Hematopoietic multipotent progenitor cell (in vitro differentiated cells): ENCODE measurements at regions not wholly inside any gene's neighbourhood (a gene's known extent, or its start where the extent isn't known, plus 50 kb on each side); places are given as distances from the start of the nearest gene placed in this dataset.
"Not testable (repeated sequence)": the region's sequence is repeated elsewhere in the genome, so short reads cannot be mapped to it uniquely, and the experiment has no call there.

ENCODE experiments used
- DNase-seq, 3 donors: peaks; one replicate each; pipeline ENCODE4 v3.0.0-alpha.2; 2011 to 2015; ENCODE audit warnings: low read depth in 2 of 3, low spot score in 2 of 3

DNA sequence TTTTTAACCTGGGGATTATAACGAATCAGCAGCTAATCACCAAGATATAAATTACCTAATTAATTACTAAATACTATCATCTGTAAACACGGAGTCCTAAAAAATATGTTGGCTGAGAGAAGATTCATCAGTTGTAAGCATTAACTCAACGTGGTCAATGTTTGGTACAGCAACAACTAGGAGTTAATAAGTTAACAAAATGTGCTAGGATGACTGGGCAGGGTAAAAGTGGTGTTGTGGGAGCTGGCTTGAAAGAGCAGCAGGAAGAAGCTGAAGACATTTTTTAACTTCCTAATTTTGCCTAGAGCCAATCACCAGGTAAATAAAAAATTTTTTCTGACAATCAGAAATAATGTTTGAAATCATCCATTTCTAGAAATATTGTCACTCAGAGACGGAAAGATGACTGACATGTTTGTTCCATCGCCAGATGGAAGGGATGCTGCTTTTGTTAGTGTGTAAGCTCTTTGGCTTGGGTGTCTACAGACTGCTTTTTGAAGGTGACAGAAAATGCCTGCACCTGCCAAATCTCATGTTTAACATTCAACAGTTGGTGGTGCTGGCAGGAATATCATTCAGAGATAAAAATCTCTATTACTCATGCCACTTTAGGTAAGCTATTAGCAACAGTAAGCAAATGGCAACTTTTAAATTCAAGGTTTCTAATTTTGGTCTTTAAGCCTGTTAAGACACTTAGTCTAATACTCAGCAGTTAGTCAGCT lies 1126.9 kb downstream of the STPG2 start:
- no peak for DNase-seq

DNA sequence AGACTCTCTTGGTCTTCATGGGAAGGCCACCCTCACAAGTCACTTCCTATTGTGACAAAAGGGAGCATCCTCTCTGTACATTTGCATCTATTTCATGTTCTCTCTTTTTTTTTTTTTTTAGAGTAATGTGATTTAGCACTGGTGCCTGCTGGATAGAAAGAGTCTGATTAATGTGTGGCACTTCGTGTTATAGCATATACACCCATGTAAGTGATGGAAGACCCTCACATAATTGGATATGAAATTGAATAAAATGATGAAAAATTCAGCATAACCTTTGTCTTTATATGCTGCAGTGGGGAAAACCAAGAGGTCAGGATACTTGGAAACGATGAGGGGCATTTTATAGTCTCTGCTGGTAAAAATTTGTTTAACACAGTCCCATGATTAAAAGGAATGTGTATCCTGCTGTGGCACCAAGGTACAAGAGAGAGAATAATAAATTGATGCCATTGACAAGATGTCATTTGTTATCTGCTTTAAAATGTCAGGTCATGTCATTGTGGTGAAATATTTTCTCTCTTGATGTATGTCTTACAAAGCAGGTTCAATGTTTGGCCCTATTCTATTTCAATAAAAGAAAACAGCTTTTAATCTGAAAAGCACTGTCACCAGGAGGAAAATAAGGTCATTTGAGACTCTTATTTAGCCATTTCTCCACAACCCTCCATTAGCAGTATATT lies 1115.4 kb downstream of the STPG2 start:
- no peak for DNase-seq

DNA sequence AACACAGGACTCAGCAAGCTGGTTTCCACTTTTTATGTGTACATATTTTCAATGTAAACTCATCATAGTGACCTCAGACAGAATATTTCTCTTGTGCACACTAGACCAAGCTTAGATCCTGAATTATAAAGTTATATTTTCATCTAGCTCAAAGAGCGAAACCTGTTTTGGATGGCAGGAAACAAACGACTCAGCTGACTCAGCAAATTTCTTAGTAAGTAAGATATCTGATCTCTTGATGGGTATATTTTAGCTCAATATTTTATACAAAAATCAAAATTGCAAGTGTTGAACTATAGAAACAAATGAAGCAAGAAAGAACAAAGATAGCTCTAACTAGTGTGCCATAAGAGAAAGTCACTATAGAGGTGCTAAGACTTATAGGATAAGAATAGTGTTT lies 1114.5 kb downstream of the STPG2 start:
- peak in 1 of 3 donors; percentile 20 for DNase-seq

DNA sequence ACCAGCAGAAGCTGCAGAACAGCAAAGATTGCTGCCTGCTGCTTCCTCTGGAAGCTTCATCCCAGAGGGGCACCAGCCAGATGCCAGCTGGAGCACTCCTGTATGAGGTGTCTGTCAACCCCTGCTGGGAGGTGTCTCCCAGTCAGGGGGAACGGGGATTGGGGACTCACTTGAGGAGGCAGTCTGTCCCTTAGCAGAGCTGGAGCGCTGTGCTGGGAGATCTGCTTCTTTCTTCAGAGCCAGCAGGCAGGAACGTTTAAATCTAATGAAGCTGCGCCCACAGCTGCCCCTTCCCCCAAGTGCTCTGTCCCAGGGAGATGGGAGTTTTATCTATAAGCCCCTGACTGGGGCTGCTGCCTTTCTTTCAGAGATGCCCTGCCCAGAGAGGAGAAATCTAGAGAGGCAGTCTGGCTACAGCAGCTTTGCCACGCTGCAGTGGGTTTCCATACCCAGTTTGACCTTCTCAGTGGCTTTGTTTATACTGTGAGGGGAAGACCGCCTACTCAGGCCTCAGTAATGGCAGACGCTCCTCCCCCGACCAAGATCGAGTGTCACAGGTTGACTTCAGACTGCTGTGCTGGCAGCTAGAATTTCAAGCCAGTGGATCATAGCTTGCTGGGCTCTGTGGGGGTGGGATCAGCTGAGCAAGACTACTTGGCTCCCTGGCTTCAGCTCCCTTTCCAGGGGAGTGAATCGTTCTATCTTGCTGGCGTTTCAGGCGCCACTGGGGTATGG lies 1105.7 kb downstream of the STPG2 start:
- DNase-seq: not testable (repeated sequence)

DNA sequence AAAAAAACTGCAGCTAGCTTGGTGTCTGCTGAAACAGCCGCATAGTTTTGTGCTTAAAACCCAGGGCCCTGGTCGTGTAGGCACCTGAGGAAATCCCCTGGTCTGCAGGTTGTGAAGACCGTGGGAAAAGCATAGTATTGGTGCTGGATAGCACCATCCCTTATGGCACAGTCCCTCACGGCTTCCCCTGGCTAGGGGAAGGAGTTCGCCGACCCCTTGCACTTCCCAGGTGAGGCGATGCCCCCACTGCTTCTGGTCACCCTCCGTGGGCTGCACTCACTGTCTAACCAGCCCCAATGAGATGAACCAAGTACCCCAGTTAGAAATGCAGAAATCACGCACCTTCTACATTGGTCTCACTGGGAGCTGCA lies 1105.1 kb downstream of the STPG2 start:
- no peak for DNase-seq

DNA sequence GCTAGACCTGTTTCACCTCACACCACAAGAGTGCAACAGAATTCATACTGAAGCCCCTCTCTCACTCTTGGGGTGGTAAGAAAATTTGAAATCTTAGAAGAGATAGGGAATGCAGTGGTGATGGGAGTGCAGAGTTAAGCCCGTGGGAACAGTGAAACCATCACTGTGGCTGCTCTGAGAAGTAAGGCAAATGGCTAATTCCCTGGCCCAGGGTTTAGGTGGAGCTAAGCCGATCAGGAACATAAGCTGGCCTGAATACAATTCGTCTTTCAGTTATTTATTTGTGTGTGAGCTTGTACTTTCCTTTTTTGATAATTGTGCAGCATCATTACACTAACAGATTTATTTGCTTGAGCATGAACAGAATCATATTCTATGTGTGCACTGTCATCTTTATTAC lies 1070.6 kb downstream of the STPG2 start:
- DNase-seq: no peak

DNA sequence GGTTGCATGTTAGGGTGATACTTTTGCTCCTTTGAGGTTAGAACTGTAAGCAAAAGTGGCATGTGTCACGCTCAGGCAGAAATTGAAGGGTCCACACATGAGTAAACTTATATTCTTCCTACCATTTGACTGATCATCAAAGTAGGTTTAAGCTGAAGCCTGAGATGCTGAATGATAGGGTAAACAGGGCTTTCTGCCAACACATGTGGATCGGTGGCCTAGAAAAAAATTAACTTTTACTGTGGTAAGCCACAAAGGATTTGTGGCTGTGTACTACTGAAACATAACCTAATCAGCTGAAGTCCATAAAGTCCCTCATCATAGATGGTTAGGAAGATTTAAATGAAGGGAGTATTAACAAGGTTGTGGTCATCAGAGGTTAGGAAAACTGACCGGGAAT lies 1070.1 kb downstream of the STPG2 start:
- DNase-seq: peak in 1 of 3 donors; percentile 19

DNA sequence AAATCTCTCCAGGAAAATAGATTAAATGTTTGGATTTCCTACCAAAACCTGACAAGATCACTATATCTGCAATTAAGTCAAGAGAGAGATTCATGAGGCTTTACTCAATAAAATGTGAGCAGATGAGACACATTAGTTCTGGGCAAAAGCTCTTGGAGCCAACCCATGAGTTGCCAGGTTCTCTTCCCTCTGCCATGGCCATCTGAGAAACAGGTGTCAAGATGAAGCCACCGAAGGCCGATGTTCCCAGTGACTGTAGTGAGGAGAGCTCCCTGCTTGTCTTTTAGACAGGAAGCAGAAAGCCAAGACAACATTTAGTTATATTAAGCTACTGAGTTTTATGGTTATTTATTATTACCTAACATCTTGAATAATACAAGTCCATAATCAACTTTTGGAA lies 1068.7 kb downstream of the STPG2 start:
- DNase-seq: no peak

DNA sequence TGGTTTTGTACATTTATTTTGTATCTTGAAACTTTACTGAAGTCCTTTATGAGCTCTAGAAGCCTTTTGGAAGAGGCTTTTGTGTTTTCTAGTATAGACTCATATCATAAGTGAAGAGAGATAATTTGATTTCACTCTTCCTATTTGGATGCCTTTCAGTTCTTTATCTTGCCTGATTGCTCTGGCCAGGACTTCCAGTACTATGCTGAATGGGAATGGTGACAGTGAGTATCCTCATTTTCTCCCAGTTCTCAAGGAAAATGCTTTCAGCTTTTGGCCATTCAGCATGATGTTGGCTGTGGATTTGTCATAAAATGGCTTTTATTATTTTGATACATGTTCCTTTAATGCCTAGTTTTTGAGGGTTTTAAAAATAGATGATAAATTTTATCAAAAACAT lies 1061.3 kb downstream of the STPG2 start:
- DNase-seq: no peak

DNA sequence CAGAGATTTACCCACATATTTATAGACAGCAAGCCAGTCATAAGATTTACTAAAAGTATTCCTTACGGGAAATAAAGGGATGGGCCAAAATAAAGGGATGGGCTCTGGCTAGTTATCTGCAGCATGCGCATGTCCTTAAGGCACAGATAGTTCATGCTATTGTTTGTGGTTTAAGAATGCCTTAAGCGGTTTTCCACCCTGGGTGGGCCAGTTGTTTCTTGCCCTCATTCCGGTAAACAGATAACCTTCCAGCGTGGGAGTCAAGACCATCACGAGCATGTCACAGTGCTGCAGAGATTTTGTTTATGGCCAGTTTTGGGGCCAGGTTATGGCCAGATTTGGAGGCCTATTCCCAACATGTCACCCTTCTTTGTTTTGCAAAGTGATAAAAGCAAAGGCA lies 1046.2 kb downstream of the STPG2 start:
- DNase-seq: not testable (repeated sequence)

DNA sequence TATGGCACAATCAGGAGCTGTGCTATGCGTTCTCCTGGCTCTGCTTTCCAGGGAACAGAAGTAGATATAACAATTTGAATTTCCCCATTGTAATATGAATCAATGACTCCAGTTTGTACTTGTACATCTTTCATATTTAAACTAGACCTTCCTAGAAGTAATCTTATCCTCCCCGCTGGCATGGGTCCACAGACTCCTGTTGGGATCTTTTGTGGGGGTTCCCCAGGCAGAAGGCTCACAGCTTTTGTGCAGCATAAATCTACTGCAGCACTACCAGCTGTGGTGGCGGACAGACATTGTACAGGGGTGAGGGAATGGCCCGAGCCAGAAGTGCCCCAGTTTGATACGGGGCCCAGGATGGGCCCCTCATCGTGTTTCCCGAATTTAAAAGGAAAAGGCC lies 1042.1 kb downstream of the STPG2 start:
- DNase-seq: not testable (repeated sequence)

DNA sequence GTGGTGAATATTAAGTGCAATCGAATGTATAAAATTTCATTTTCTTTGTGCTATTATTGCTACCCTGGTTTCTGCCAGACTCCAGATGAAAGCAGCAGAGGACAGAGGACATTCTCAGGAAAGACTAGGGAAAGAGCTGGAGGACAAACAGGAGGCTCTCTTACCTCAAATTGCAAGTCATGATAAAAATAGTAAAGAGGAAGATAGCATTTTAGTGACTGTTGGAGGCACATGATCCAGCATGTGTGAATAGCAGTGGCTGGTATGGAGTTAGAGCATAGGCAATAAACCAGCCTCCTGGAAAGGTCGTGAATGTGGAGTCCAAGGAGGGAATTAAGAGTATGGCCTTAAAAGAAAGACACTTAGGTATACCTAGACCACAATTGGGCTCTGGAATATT lies 1040.0 kb downstream of the STPG2 start:
- DNase-seq: no peak

DNA sequence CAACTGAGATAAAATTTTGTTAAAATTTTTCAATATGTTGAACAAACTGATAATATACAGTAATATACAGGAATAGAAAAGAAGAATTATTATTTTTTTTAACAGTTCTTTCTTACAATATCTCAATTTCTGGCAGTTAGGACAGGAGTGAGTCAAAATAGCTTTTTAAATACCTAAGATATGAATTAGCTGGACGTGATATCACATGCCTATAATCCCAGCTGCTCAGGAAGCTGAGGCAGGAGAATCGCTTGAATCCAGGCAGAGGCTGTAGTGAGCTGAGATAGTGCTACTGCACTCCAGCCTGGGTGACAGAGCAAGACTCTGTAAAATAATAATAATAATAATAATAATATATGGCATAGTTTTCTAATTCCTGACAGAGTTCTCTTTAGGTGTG lies 1039.3 kb downstream of the STPG2 start:
- DNase-seq: no peak

DNA sequence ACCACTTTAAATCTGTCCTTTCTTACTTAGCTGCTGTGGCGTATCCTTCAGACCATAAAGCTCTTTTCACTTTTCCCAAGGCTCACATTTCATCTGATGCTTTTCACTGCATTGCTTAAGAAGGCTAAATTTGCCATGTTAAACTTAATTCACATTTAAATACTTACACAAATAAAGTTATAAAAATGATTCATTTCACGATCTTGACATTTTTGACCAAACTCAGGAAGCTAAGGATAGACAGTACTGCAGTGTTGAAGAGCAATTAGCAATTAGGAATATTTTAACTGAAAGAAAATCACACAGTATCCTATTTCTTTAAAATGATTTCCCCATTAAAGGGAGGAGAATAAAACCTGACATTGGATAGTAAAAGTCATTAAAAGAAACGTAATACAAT lies 1038.6 kb downstream of the STPG2 start:
- no peak for DNase-seq

DNA sequence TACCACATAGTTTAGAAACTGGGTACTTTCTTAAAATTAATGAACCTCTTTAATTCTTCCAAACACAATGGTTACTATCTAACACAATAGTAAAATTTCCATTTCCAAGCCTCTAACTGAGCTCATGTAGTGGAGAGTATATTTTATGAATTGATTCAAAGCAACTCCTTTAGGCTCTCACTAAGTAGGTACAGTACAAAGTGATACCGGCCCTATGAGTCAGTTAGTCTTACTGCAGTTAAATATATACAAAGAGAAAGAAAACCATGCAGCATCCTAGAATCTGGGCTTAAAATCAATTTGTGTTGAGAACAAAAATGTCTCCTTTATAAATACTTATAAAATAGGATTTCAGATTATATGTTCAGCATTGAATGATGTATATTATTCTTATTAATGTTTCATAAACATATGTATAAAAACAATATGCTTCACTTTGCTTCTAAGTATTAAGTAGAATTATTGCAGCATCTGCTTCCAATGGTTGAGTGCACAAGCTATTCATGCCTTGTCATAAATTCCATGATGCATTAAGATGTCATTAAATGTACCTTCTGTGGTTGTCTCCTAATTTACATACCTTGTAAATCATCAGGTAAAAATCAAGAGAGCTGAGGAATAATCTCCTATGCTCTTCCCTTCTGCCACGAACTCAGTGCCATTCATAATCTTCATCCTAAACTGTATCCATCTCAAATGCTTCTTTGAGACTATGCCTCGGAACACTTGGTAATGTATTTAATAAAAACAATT lies 1037.8 kb downstream of the STPG2 start:
- no peak for DNase-seq

DNA sequence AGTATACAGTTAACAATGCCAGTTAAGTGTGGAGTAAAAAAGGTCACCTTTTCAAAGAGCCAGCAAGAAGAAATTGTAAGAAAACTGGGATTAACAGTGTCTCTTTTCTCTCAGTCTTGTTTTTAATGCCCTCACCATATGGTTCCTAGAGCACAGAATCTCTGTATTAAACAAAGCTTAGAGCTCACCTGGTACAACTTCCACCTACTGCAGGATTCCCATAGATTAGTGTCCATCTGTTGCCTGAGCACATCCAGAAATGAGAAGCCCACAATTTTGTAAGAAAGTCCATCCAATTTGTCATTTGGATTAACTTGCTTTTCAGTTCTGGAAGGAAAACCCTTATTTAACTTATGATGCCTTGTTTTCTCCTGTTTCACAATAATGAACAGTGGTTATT lies 1037.1 kb downstream of the STPG2 start:
- no peak for DNase-seq

DNA sequence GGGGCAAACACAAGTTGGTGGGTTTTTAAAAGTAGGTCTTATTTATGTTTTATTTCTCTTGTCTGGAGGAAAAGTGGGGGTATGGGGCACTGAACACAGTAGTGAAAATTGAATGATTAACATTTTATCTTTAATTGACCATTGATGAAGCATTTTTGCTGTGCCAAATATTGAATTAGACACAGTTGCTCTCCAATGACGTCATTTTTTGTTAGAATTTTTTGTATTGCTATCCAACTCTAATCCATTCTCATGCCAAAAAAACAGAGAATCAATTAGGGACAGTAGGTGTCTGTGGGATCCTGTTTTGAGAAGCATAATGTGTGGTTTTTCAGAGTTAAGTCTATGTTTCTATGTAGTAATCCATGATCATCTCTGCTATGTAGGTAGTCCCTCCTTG lies 1032.8 kb downstream of the STPG2 start:
- no peak for DNase-seq

DNA sequence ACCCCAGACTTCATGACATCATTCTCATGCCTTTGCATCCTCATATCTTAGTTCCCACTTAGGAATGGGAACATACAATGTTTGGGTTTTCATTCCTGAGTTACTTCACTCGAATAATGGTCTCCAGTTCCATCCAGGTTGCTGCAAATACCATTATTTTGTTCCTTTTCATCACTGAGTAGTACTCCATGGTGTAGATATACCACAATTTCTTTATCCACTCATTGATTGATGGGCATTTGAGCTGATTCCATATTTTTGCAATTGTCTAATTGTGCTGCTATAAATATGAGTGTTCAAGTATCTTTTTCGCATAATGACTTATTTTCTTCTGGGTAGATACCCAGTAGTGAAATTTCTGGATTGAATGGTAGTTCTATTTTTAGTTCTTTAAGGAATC lies 1026.8 kb downstream of the STPG2 start:
- no peak for DNase-seq

DNA sequence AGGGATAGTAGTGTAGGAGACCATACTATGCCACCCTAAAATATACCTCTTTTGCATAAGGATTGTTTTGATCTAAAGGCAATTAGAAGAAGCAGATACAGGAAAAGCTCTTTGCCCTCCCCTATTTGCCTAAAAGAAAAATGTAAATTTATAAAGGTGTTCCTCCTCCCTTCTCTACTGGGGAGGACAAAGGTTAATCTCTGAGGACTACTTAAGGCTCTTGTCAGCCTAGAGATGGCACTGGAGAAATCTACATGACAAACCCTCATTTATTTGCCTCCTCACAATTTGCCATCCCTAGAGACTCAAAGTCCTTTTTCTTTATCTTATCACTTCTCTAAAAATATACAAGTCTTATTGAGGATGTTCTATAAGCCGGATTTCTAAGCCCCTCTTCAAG lies 1021.8 kb downstream of the STPG2 start:
- DNase-seq: no peak

DNA sequence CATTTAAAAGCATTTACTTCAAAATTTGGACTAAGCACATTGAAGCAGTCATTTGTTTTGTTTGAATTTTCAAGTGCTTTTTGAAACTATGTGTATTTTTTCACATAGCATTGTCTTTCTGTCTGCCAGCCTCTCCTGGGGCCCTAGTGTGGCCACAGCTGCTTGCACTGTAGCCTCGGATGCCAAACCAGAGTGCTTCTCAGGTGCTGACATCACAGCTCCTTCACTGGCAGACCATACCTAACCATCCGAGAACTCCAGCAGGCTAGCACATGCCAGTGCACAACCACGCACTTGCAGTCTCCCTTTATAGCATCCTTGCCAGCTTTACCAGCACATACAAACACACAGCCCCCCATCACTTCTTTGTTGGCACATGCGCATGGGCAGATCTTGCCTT lies 1019.7 kb downstream of the STPG2 start:
- DNase-seq: no peak

DNA sequence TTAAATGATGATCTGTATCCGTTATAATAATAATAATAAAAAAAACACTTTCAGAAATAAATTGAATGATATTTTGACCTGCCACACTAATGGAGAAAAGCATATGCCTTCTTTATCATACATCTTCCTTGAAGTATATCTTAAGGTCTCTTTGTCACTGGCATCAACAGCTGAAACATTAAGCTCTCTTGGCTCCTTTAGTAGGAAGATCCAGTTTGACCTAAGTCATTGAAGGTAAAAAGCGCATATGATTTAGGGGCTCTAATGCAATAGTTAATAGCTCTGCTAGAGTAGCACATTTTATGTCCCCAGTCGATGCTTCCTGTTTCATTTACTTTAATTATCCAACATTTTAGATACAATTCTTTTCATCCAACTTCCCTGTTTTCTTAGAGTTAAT lies 1010.8 kb downstream of the STPG2 start:
- no peak for DNase-seq
